Peyer's patch (tissue), 4 donors: ENCODE measurements at regions not wholly inside any gene's neighbourhood (a gene's known extent, or its start where the extent isn't known, plus 50 kb on each side); places are given as distances from the start of the nearest gene placed in this dataset.

ENCODE experiments used
- CTCF ChIP-seq, 6 experiments: fragments of 450-650 bp in 4 of 6; fragments of 200-600 bp in 2 of 6; sonication (generic) in 1 of 6; IDR thresholded peaks; one replicate each; pipeline ENCODE4 v1.5.1; 2017 to 2019; ENCODE audit warnings: antibody characterized with exemption in 6 of 6, mild to moderate bottlenecking in 3 of 6, moderate library complexity in 1 of 6
- POLR2A ChIP-seq, 2 donors: fragments of 450-650 bp; IDR thresholded peaks; one replicate each; pipeline ENCODE4 v1.5.1; 2017; ENCODE audit warnings: antibody characterized with exemption in 2 of 2, mild to moderate bottlenecking in 2 of 2, moderate library complexity in 2 of 2

DNA sequence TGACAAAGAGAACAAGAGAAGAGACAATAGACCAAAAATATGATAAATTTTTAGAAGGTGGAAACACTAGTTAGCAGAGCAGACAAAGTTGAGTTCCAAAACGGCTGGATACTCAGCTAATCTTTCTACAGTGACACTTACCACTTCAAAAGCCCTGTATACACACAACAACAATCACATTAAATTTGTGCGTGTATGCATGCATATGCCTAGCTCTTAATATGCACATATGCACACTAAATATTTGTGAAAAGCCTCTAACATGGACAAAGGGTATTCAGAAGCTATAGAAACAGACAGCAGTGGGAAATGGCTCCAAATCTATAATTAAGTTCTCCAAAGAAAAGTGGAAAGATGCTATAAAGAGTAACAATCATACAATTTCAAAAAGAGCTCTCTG lies 476.4 kb downstream of the HTR7 start:
- TF ChIP-seq CTCF (IDR thresholded peaks at IDR 0.05), result no peak
- no peak for TF ChIP-seq POLR2A (IDR thresholded peaks at IDR 0.05)
